Spleen (tissue), 11 donors: ENCODE measurements at regions not wholly inside any gene's neighbourhood (a gene's known extent, or its start where the extent isn't known, plus 50 kb on each side); places are given as distances from the start of the nearest gene placed in this dataset.
A peak's percentile ranks its signal among the peaks of the same experiment; 100 is the strongest.

ENCODE experiments used
- DNase-seq: peaks from one replicate; pipeline ENCODE4 v3.0.0-alpha.2; 2020
- H3K27ac ChIP-seq, 8 donors: fragments of 200-600 bp; sonication (generic) in 7 of 8; 1 replicate in 4 of 8; 2 replicates in 4 of 8; pipeline versions ENCODE4 v1.5.0 to v1.8.0; 2016 to 2021; ENCODE audit warnings: inconsistent platforms in 4 of 8, mild to moderate bottlenecking in 4 of 8, moderate library complexity in 1 of 8
- H3K27me3 ChIP-seq, 7 donors: fragments of 200-600 bp; sonication (generic) in 6 of 7; replicated peaks in 1 of 7; 1 replicate in 4 of 7; 2 replicates in 3 of 7; pipeline versions ENCODE4 v1.5.0 to v1.8.0; 2016 to 2021; ENCODE audit warnings: inconsistent platforms in 3 of 7, mild to moderate bottlenecking in 1 of 7
- H3K36me3 ChIP-seq, 6 donors: fragments of 200-600 bp; sonication (generic) in 5 of 6; 1 replicate in 4 of 6; 2 replicates in 2 of 6; pipeline versions ENCODE4 v1.5.0 to v1.8.0; 2016 to 2021; ENCODE audit warnings: inconsistent platforms in 2 of 6
- H3K4me1 ChIP-seq, 6 donors: fragments of 200-600 bp; sonication (generic) in 5 of 6; 1 replicate in 3 of 6; 2 replicates in 3 of 6; pipeline versions ENCODE4 v1.5.0 to v1.8.0; 2016 to 2021; ENCODE audit warnings: inconsistent platforms in 3 of 6
- H3K4me3 ChIP-seq, 8 donors: fragments of 200-600 bp; sonication (generic) in 7 of 8; 1 replicate in 4 of 8; 2 replicates in 4 of 8; pipeline versions ENCODE4 v1.5.0 to v1.8.0; 2016 to 2021; ENCODE audit warnings: inconsistent platforms in 4 of 8, mild to moderate bottlenecking in 4 of 8, moderate library complexity in 2 of 8
- H3K9me3 ChIP-seq, 8 donors: fragments of 200-600 bp; sonication (generic) in 7 of 8; 1 replicate in 4 of 8; 2 replicates in 4 of 8; pipeline versions ENCODE4 v1.5.0 to v1.8.0; 2016 to 2021; ENCODE audit warnings: inconsistent platforms in 4 of 8
- CTCF ChIP-seq, 11 experiments: fragments of 200-600 bp in 7 of 11; fragments of 450-650 bp in 4 of 11; sonication (generic) in 4 of 11; IDR thresholded peaks in 8 of 11; conservative IDR thresholded peaks in 3 of 11; 1 replicate in 7 of 11; 2 replicates in 4 of 11; pipeline versions ENCODE4 v1.4.0 to v1.8.0; 2016 to 2021; ENCODE audit warnings: antibody characterized with exemption in 11 of 11, inconsistent platforms in 4 of 11, mild to moderate bottlenecking in 1 of 11
- POLR2A ChIP-seq, 3 donors: fragments of 450-650 bp; IDR thresholded peaks; one replicate each; pipeline ENCODE4 v1.5.1; 2017; ENCODE audit warnings: antibody characterized with exemption in 3 of 3, mild to moderate bottlenecking in 1 of 3
- POLR2AphosphoS5 ChIP-seq, 3 donors: sonication (generic); formaldehyde crosslinking; IDR thresholded peaks; one replicate each; pipeline ENCODE4 v1.5.1; 2017; ENCODE audit warnings: antibody characterized with exemption in 3 of 3
- WGBS, 5 donors: extraction: QIAGEN DNeasy Blood & Tissue Kit in 3 of 5; methylation state at CpG; one replicate each; pipeline versions ENCODE4 v1.1.5 to v1.1.7; 2013 to 2018; 5-methylcytosine and 5-hydroxymethylcytosine counted together
- intact Hi-C: fragments of 100-400 bp; cut with DNase I; formaldehyde crosslinking; loops from one replicate; pipeline ENCODE4 v1.15.0; 2023; ENCODE audit warnings: low total_unique reads
- donor health status: healthy with polysubstance abuse.
- donor health status: DM: no; HTN: no; CAD: no; lungs with moderate emphysema.
- donor health status: DM: no; HTN: no; CAD: no.
- donor health status: Bipolar disorder and iron deficiency.
- donor health status: healthy.
- donor health status: DM: no; HTN: no; CAD: no.
- donor health status: DM: yes; HTN: yes; CAD: no.

- WGBS, 5 donors = 83 to 89% (median 88%) methylated on average over 4 to 5 of the region's 5 CpGs
- H3K4me1 ChIP-seq = peaks cover 0 to 39% (median 19%) of the 10 kb centered on the region in 6 donors
These were observed 270.2 kb upstream of the KLF4 start for GRCh38 chr9:107759823-107760166.

GRCh38 chr9:107759009-107759822, 269.6 kb upstream of the KLF4 start:
- Histone ChIP-seq H3K27ac (peak overlapping the region in 3 of 8 donors; percentile 82 to 85 (median 82)), H3K4me1 (peaks cover 0 to 39% (median 19%) of the 10 kb centered on the region in 6 donors)
- 88 to 90% (median 89%) methylated on average over 5 of the region's 5 CpGs for WGBS, 5 donors

More at GRCh38 chr9:107759823-107760166, 270.2 kb upstream of the KLF4 start:
- H3K27ac ChIP-seq = peak overlapping the region in 6 of 8 donors; percentile 69 to 85 (median 80)
- peaks cover 0 to 7% (median 0%) of the 10 kb centered on the region in 8 donors for H3K9me3 ChIP-seq
- no peaks in the 10 kb centered on the region for H3K36me3 ChIP-seq
- no peaks in the 10 kb centered on the region for H3K27me3 ChIP-seq
- DNase-seq = no peak
- no peak for TF ChIP-seq POLR2AphosphoS5 (IDR thresholded peaks at IDR 0.05)
- TF ChIP-seq CTCF (IDR thresholded peaks at IDR 0.05 in 8 of 11, conservative IDR thresholded peaks at IDR 0.05 in 3 of 11) = no peak
- no peak for TF ChIP-seq POLR2A (IDR thresholded peaks at IDR 0.05)
- intact Hi-C loops = no loop called here
- no peak overlapping the region for H3K4me3 ChIP-seq

GRCh38 chr9:107756091-107756490, 266.5 kb upstream of the KLF4 start:
- intact Hi-C loops = no loop called here
- no peak for DNase-seq
- no peaks in the 10 kb centered on the region for H3K36me3 ChIP-seq

More at GRCh38 chr9:107759009-107759822, 269.6 kb upstream of the KLF4 start:
- no peak for TF ChIP-seq POLR2AphosphoS5 (IDR thresholded peaks at IDR 0.05)
- no peak for TF ChIP-seq POLR2A (IDR thresholded peaks at IDR 0.05)
- TF ChIP-seq CTCF (IDR thresholded peaks at IDR 0.05 in 8 of 11, conservative IDR thresholded peaks at IDR 0.05 in 3 of 11) = no peak
- intact Hi-C loops = no loop called here
- Histone ChIP-seq H3K36me3 (no peaks in the 10 kb centered on the region), H3K9me3 (peaks cover 0 to 7% (median 0%) of the 10 kb centered on the region in 8 donors), H3K27me3 (no peaks in the 10 kb centered on the region), H3K4me3 (no peak overlapping the region)
- DNase-seq = no peak

More at GRCh38 chr9:107756091-107756490, 266.5 kb upstream of the KLF4 start:
- no peak for TF ChIP-seq CTCF (IDR thresholded peaks at IDR 0.05 in 8 of 11, conservative IDR thresholded peaks at IDR 0.05 in 3 of 11)
- no peak for TF ChIP-seq POLR2AphosphoS5 (IDR thresholded peaks at IDR 0.05)
- TF ChIP-seq POLR2A (IDR thresholded peaks at IDR 0.05) = no peak
- H3K4me1 ChIP-seq = peaks cover 0 to 38% (median 13%) of the 10 kb centered on the region in 6 donors
- H3K27ac ChIP-seq = peak overlapping the region in 1 of 8 donors; percentile 5
- no peaks in the 10 kb centered on the region for H3K9me3 ChIP-seq
- 94 to 98% (median 96%) methylated on average over 1 of the region's 1 CpG for WGBS, 5 donors
- no peak overlapping the region for H3K4me3 ChIP-seq
- no peaks in the 10 kb centered on the region for H3K27me3 ChIP-seq
